ENCODE measurements at regions not wholly inside any gene's neighbourhood (a gene's known extent, or its start where the extent isn't known, plus 50 kb on each side); places are given as distances from the start of the nearest gene placed in this dataset.

- TF ChIP-seq CTCF (IDR thresholded peaks at IDR 0.05) (no peak), POLR2A (IDR thresholded peaks at IDR 0.05) (no peak)
Observed at GRCh38 chr6:140181876-140182275, 807.4 kb upstream of the CITED2 start.

Measured in Peyer's patch (tissue), 4 donors.